ENCODE measurements at regions not wholly inside any gene's neighbourhood (a gene's known extent, or its start where the extent isn't known, plus 50 kb on each side); places are given as distances from the start of the nearest gene placed in this dataset.

DNA sequence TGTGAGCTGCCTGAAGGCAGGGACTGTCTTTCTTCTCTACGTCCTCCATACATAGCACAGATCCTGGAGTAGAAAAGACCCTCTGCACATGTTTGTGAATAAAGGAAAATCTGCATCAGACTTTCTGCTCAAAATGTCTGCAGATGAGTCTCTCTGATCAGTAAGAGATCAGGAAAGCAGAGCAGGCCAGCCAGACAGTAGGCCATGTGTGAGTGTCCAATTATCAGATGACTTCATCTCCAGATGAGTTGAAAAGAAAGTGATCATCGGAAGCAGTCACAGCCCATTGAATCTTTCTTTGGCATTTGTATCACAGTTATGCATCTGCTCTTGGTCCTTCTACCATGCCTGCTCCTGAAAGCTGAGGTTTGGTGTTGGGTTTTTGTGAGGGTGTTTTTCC, 298.7 kb upstream of the NCAM1 start (continued):
- TF ChIP-seq, protein P1, sequence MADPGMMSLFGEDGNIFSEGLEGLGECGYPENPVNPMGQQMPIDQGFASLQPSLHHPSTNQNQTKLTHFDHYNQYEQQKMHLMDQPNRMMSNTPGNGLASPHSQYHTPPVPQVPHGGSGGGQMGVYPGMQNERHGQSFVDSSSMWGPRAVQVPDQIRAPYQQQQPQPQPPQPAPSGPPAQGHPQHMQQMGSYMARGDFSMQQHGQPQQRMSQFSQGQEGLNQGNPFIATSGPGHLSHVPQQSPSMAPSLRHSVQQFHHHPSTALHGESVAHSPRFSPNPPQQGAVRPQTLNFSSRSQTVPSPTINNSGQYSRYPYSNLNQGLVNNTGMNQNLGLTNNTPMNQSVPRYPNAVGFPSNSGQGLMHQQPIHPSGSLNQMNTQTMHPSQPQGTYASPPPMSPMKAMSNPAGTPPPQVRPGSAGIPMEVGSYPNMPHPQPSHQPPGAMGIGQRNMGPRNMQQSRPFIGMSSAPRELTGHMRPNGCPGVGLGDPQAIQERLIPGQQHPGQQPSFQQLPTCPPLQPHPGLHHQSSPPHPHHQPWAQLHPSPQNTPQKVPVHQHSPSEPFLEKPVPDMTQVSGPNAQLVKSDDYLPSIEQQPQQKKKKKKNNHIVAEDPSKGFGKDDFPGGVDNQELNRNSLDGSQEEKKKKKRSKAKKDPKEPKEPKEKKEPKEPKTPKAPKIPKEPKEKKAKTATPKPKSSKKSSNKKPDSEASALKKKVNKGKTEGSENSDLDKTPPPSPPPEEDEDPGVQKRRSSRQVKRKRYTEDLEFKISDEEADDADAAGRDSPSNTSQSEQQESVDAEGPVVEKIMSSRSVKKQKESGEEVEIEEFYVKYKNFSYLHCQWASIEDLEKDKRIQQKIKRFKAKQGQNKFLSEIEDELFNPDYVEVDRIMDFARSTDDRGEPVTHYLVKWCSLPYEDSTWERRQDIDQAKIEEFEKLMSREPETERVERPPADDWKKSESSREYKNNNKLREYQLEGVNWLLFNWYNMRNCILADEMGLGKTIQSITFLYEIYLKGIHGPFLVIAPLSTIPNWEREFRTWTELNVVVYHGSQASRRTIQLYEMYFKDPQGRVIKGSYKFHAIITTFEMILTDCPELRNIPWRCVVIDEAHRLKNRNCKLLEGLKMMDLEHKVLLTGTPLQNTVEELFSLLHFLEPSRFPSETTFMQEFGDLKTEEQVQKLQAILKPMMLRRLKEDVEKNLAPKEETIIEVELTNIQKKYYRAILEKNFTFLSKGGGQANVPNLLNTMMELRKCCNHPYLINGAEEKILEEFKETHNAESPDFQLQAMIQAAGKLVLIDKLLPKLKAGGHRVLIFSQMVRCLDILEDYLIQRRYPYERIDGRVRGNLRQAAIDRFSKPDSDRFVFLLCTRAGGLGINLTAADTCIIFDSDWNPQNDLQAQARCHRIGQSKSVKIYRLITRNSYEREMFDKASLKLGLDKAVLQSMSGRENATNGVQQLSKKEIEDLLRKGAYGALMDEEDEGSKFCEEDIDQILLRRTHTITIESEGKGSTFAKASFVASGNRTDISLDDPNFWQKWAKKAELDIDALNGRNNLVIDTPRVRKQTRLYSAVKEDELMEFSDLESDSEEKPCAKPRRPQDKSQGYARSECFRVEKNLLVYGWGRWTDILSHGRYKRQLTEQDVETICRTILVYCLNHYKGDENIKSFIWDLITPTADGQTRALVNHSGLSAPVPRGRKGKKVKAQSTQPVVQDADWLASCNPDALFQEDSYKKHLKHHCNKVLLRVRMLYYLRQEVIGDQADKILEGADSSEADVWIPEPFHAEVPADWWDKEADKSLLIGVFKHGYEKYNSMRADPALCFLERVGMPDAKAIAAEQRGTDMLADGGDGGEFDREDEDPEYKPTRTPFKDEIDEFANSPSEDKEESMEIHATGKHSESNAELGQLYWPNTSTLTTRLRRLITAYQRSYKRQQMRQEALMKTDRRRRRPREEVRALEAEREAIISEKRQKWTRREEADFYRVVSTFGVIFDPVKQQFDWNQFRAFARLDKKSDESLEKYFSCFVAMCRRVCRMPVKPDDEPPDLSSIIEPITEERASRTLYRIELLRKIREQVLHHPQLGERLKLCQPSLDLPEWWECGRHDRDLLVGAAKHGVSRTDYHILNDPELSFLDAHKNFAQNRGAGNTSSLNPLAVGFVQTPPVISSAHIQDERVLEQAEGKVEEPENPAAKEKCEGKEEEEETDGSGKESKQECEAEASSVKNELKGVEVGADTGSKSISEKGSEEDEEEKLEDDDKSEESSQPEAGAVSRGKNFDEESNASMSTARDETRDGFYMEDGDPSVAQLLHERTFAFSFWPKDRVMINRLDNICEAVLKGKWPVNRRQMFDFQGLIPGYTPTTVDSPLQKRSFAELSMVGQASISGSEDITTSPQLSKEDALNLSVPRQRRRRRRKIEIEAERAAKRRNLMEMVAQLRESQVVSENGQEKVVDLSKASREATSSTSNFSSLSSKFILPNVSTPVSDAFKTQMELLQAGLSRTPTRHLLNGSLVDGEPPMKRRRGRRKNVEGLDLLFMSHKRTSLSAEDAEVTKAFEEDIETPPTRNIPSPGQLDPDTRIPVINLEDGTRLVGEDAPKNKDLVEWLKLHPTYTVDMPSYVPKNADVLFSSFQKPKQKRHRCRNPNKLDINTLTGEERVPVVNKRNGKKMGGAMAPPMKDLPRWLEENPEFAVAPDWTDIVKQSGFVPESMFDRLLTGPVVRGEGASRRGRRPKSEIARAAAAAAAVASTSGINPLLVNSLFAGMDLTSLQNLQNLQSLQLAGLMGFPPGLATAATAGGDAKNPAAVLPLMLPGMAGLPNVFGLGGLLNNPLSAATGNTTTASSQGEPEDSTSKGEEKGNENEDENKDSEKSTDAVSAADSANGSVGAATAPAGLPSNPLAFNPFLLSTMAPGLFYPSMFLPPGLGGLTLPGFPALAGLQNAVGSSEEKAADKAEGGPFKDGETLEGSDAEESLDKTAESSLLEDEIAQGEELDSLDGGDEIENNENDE (IDR thresholded peaks at IDR 0.05; ENCODE audit: insufficient replicate concordance, low read length): no peak

Data from H1 (cell line).